GM21723 (cell line): ENCODE measurements at regions not wholly inside any gene's neighbourhood (a gene's known extent, or its start where the extent isn't known, plus 50 kb on each side); places are given as distances from the start of the nearest gene placed in this dataset.

ENCODE experiments used
- ATAC-seq: cut with Tn5 transposase; IDR thresholded peaks from one replicate; pipeline ENCODE4 v1.9.1; 2021; ENCODE audit warnings: mild to moderate bottlenecking, moderate library complexity; ENCODE audit not compliant: unreplicated experiment

DNA sequence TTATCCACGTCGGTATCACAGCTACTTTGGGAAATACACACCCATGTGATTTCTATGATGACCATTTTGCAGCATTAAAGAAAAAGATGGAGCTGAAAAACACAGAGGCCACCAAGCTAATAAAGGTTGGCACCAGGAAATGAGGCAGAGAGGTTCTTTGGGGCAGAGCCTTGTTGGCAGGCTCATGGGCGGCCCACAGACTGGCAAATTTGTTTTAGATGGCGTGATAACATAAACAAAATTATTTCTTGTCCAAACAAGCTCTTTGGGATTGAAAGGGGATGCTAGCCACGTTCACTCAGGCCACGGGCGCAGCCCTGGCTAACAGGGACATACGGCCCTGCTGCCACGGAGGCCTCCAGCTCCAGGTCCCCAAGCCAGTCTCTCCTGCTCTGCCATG lies 135.9 kb upstream of the ZMIZ1 start:
- ATAC-seq: no peak

DNA sequence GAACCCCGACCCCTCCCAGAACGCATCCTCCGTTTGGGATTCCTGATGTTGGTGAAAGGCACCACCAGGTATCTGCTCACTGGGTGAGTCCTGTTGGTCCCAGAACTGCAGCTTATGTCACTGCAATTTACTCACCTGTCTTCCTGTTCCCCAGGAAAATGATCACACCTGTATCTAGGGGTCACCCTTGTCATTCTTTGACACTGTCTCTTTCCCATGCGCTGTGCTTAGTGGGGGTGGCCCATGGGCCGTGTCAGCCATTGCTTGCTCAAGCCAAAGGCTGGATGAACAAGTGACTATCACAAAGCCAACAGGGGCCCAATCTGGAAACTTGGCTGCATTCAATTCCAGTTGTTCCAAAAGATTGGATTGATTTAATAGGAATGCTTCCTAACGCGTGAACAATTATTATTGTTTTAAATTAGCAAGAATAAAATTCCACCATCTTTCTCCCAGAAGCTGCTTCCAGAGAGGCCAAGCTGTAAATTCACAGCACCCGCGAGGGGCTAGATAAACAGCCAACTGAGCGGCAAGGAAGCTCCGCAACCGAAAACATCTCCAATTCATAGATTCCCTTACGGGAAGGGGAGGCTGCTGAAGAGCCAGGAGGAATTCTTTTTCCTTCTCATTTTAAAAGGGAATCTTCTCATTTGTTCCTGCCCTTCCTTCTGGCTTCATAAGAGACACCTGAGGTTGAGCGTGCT lies 134.8 kb upstream of the ZMIZ1 start:
- ATAC-seq: no peak

DNA sequence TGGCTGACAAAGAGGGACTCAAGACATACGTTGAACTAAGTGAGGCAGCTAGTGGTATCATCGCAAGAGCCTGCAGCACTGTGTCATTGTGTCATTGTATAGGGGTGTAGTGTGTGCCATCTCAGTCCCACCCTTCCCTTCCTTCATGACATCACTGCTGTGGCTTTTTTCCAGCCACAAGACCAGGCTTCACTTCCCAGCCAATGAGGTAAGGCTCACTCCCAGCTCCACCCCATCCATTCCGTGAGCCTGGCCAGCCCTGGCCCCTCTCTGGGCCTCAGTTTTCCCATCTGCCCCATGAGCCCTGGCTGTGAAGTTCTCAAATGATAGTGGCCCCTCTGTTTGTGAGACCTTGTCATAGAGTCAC lies 134.3 kb upstream of the ZMIZ1 start:
- ATAC-seq: no peak

DNA sequence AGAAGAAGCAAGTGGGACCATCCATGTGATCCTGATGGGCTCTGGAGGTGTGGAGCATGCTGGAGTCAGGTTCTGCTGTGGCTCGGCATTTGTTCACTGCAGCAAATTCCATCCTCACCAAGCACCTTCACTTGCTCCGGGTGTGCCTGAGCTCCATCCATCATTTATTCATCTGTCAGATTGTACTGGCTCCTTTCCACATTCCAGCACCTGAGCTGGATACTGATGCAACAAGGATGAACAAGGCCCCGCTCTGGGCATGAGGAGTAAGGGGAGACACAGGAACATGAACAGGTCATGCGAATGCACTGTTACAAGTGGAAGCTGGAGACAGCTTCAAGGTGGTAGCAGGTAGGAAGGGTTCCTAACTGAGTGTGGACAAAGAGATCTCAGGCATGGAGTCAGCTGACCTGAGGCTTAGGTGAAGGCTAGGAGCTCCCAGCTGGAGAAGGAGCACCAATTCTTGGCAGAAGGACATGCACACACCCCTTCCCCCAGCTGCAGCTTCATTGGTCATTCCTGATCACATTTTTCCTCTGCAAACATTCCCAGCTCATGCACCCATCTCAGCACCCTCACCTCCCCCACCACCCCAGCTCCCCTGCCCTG lies 133.7 kb upstream of the ZMIZ1 start:
- no peak for ATAC-seq

DNA sequence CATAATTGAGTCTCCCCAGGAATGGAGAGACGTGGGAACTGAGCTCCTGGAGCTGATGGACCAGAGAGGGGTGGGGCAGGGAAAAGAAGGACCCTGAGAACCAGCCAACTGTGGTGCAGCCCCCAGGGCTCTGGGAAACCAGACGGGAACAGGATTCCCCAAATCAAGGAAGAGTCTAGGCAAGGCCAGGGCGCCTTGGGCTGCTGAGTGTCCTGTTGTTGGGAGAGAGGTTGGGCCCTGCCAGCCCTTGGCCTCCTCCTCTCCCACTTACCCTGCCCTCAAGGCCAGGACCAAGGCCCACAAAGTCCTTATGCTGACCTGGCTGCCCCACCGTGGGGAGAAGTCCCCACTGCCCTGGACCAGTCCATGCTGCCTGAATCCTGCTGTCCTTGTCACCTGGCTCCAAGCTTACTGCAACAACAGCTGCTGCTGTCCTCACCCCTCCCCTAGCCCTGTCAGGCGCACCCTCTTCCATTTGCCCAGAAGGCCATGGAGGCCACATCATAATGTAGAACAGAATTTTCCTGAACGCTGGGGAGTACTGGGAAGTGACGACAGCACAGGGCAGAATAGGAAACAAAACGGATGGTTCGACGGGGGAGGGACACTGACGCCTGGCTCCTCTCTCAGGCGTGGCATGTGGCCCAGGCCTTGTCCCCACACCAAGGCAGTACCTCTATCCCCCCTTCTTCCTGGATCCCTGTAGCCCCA lies 132.9 kb upstream of the ZMIZ1 start:
- ATAC-seq: no peak

DNA sequence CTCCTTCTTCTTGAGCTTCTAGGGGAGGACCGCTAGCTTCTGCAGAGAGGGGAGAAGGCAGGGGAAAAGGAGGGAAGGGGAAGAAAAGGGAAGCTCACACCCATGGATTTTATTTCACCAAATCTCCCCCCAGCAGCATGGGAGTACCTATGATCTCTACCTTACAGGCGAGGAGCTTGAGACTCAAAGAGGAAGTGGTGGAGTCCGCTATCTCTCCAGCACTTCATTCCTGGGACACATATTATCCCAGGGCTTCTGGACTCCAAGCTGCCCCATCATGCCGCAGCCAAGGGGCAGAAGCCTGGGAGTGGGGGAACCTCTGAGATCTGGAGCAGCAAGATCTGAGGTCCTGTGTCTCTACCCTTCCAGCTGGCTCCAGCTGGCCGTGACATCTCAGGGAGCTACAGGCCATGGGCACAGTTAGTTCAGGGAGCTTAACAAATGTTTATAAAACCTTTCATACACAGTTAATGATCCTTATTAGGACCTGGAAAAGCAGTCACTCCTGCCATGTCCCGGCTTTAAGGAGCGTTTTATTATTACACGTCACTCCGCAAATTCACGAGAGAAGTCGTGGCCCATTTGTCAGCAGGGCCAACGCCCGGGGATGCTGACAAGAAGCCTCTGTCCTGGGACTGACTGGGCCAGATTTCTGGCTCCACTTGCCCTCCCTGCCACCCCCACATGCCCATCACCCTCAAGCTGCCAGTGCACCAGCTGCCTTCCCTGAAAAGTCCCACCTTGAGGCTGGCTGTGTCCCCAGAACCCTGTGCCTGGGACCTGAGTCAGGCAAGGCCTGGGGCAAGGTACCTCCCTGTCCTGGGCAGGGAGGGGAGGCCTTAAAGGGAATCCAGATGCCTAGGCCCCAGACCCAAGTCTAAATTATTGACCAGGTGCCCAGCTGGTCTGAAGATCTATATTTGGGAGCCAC lies 132.1 kb upstream of the ZMIZ1 start:
- no peak for ATAC-seq

DNA sequence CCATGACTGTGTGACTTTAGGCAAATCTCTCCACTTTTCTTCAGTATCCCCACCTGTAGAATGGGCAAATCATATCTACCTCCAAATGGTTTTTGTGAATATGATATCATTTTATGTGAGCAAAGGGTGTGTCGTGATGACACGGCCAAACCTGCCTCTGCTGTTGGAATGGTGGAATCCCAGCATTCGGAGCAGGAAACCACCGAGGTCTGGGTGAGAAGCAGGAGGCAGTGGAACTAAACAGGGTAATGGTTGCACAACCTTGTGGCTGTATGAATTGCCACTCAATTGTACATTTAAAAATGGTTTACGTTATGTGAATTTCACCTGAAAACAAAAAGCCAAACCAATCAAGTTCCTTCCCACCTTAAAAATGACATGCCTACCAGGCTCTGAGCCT lies 131.4 kb upstream of the ZMIZ1 start:
- ATAC-seq: no peak

DNA sequence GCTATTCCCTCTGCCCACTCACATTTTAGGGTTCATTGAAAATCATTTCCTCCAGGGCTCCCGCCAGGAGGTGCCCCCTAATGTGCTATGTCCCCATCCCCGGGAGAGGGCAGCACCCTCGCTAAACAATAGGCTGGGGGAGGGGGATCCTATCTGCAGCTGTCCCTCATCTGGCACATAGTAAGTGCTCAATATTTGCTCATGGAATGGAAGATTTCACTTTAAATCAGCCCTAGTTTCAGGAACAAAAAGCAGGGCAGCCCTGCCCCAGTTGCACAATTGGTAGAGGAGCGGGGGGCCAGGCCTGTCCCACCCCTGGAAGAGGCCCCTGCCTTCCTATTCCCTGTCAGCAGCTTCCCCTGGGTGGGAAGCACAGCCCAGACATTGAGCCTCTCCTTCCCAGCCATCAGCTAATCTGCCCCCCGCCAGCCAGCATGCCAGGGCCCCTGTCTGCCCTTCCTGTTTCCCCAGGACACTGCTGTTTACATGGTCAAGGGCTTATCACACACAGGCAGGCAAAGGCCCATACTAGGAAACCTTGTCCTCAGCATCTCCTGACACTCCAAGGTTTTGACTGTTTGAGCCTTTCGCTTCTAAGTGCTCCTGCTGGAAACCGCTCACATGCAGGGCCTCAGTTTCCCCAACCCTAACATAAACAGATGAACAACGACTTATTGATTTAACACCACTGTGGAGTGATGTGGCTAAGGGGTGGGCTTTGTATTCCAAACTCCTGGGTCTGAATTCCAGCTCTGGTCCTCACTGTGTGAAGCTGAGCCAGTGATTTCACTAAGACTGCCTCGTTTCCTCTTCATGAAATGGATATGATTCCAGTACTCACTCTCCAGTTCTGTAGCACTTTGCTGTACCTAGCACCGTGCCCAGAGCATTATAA lies 130.7 kb upstream of the ZMIZ1 start:
- ATAC-seq: no peak

DNA sequence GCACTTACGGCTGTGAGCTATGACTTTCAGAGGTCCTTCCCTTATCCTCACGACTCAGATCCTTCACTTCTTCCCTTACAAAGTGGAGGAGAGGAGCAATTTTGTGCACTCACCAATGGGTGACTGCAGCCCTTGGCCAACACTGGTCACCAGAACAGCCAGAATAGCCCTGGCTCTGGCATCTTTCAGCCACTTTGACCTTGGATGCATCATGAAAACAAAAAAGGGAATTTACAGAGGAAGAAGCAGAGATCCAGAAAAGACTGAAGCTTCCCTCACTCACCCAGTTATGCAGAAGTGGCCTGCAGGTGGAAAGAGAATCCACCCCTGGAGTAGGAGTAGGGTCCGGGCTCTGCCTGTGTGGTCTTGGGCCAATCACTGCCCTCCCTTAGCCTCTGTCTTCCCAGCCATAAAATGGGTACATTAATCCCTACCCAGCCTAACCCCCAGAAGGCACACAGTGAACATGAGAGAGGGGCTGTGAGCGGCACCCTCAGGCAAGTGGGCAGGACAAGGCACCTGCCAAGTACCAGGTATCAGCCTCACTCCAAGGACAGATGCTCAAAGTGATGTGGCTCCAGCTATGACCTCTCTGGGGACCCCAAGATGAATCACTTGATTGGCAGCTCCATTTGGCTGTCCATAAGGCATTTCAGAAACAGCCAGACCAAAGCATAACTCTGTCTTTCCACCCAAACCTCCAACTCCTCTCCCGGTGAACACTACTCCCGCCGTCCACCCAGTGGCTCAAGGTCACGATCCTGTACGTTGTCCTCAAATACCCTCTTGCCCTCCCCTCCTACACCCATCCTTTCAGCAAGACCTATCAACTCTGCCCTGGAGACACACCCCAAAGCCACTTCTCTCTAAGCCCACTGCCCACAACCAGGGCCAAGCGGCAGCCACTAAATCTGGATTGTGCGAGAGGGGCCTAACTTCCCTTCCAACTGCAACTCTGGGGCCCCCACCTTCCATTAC lies 129.8 kb upstream of the ZMIZ1 start:
- no peak for ATAC-seq

DNA sequence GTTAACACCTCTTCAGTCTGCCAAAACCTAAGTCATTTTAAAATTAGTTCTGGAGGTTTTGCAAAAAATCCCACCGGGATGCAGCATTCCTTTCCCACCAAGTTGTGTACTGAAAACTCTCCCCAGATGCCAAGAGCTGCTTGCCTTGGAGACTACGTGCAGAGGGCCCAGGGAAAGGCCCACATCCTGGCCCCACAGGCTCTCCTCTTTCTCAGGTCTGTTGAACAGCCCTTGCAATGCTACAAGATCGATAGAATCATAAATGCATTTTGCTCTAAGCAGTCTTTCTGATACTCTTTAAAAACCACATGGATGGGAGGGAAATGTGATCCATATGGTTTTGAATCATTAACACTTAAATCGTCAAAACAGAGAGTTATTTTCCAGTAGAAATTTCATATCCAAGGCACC lies 126.7 kb upstream of the ZMIZ1 start:
- ATAC-seq: no peak

DNA sequence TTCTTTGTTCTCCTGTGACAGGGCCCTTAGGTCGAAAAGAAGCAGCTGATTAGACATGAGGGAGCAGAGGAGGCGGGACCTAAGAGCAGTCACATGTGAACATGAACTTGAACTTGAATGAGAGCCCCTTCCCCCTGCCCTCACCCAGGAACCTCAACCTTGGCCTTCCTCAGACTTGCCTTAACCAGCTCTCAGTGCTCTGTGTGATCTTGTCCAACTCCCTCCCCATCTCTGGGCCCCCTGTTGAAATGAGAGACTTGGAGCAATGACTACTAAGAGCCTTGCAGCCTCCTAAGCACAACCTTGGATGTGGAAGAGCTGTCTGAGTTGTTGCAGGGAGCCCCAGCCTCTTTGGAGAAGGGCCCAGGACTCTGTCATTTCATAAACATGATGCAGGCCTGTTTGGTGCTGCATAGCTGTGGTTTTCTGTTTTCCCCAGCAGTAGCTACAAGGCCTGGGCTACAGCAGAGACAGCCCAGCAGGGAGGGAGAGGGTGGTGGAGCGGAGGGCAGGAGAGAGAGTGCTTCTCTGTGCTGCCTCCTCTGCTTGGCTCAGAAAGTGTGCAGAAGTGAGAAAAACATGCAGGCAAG lies 123.9 kb upstream of the ZMIZ1 start:
- ATAC-seq: no peak

DNA sequence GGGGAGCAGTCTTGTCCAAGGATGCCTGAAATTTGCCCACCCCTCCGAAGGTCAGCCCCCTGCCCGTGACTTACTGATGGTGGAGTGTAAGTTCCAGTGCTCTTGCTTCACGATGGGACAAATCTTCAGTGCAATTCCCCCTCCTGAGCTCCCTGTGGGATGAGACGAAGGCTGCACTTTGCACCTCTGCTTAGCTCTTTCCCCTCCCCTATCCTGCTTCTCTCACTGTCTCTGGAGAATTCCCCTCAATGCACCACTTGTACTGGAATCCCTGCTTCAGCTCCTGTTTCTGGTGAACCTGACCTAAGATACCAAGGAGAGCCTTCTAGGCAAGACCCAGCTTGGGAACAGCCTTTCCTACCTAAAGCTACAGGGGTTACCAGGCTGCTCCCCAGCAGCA lies 122.9 kb upstream of the ZMIZ1 start:
- ATAC-seq: no peak

DNA sequence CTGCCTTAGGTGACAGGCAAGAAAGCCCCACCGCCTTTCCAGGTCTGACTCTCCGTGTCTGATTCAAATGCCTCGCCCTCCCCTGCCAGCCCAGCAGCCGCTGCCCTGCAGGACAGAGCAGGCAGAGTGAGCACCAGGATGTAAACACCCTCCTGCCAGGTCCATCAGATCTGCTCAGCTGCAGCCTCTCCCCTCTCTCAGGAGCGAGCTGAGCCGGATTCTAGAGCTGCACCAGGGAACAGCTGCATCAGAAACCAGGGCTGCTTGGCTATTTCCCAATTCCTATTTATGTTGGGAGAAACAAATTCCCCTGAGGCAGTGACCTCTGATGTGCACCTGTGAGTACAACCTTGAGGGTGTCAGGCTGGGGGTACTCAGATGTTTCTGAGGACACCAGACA lies 121.5 kb upstream of the ZMIZ1 start:
- ATAC-seq: no peak

DNA sequence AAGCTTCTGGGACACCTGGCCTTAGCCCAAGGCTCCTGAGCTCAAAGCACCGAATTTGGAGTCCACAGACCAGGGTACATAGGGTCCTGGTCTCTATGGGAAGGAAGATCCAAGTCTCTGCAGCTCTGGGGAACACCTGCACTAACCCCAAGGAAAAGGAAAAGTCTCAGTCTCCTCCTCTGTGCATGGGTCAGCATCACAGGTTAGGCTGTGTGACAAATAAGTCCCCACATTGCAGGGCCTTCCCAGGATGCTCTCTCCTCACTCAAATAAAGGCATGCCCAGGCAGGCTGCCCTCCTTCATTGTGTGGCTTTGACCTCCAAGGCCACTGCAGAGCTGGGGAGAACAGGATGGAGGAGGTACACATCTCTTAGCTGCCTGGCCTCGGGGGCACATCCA lies 121.0 kb upstream of the ZMIZ1 start:
- no peak for ATAC-seq

DNA sequence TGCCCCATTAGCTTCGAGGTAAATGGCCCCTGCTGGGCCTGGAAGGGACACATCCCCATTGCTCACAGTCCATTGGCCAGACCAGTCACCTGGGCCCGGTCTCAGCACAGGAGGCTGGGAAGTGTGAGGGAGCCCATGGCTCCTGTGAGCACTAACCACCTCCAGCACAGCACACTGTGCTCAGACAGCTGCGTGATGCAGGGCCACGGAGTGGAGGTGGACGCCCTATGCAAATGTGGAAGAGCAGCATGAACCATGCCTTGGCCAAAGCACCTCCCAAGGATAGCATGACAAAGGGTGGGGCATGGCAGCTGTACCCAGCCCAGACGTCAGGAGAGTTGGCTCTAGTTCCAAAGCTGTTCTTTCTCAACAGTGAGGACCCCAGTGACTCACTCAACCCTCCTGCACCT lies 120.1 kb upstream of the ZMIZ1 start:
- no peak for ATAC-seq

DNA sequence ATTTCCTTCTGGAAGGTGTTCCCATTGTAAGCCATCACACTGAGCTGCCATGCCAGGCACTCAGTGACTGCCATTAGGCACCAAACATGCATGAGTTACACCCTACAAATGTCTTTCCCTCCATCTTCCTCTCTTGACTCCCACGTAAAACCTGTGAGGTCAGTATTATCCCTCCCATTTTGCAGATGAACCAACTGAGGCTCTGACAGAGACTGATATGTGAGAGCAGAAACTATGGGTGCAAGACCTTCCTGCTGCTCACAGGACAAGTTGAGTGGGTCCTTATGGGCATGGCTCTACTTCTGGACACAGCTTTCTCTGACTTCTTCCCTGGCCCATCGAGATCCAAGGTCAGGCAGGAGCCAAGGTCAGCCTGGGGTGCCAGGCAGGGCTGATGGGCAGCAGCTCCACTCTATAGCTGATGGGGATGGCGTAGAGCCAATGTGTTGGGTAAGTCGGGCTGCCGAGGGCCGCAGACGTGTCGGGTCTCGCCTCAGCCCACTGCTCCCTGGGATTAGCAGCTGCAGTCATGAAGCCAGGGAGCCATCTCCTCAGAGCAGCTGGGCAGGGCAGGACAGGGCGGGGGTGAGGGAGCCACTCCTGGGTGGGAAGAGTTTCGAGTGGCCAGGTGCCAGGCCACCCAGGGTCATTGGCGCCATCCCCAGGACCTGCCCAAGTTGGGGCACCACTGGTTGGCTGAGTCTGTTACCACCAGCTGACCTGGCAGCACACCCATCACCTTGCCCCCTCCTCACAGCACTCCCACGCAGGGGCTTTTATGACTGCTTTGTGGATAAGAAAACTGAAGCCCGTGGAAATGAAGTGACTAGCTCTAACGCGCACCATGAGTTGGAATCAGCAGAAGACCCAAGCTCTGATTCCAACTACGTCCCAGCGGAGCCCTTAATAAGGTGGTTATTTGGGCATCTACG lies 117.8 kb upstream of the ZMIZ1 start:
- no peak for ATAC-seq

DNA sequence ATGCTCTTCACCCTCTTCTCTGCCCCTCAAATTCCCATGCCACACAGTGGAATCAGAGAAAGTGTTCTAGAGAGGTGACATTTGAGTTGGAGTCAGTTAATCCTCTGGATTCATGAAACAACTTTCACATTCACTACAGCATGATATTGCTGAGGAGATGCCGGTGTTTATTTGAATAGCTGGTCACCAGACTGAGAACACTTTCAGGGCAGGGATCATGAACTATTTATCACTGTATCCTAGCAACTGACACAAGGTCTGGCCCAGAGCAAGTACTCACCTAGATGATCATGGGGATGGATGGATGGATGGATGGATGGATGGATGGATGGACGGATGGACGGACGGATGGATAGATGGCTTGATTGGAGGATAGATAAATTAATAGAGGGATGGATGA lies 116.7 kb upstream of the ZMIZ1 start:
- no peak for ATAC-seq

DNA sequence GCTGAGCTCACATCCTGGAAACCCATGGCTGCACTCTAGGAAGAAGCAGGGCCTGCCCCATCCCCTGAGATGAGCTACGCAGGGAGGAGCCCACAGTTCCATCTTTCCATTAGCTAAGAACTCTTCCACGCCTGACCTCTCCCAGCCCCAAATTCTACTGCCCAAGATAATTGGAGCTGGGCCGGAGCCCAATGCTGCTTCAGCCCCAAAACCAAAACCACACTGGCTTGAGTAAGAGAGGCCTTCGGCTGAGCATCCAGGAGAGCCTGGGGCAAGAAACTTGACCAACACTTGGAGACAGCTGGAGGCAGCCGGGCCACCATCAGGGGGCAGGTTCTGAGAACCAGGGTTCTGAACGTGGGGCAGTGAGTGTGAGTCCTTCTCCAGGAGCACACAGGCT lies 116.1 kb upstream of the ZMIZ1 start:
- ATAC-seq: no peak
